ENCODE measurements at regions not wholly inside any gene's neighbourhood (a gene's known extent, or its start where the extent isn't known, plus 50 kb on each side); places are given as distances from the start of the nearest gene placed in this dataset.

DNA sequence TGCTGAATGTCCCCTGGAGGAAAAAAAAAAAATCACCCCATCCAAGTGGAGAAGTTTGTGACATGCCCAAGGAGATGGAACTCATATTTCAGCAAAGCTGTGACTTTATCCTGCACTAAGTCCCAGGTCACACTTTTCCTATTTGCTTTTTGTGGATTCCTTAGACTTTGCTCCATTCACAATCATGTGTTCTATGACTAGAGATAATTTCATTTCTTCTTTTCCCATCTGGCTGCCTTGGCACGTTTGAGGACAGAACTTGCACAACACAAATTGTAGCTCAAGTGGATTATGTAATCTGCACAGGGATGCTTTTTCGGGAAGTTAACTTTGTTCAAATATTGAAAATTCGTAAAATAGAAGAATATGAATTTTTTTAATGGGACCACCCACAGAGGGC lies 100.7 kb upstream of the PTPN1 start:
- DNase-seq: no peak

DNA sequence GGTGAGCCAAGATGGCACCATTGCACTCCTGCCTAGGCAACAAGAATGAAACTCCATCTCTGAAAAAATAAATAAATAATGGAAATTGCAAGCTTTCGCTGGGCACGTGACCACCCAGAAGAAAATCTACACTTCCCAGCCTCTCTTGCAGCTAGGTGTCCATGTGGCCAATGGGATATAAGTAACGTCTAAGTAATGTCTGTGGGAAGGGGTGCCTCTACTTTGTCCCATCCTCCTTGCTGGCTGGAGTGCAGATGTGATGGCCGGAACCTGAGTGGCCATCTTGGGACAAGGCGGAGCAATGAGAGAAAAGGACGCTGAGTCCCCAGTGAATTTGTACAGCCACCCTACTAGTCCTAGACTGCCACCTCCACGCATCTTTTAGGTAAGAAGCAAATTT lies 99.8 kb upstream of the PTPN1 start:
- DNase-seq: no peak

DNA sequence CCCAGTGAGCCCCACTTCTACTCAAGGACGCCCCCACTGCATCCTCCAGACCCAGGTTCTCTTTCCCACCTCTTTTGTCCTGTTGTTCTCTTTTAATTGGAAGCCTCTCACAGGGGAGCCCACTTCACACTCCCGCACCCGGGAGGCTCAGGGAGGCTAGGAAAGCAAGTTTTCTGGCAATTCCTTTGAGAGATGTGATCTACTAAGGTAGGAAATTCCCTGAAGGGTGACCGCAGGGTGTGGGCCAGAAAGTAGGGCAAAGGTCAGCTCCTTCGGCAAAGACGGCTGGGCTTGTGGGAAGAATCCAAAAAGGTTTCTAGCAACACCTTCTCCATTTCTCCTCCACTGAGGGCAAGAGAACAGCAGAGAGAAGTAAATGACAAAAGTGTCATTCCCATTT lies 98.1 kb upstream of the PTPN1 start:
- DNase-seq: no peak

DNA sequence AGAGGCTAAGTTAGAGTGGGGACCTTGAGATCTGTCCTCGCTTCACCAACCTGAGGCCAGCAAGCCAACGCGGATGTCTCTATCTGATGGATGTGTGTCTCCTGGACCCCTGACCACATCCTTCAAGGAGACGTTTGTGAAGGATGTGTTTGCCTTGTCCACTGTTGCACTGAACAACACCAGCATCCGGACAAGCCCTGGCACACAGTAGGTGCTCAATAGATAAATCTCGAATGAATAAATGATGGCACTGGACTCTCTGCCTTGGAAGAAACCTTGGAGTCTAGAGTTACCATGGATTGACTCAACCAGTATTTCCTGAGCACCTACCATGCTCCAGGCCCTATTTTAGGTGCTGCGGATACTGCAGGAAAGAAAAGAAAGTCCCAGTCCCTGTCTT lies 97.7 kb upstream of the PTPN1 start:
- DNase-seq: no peak

DNA sequence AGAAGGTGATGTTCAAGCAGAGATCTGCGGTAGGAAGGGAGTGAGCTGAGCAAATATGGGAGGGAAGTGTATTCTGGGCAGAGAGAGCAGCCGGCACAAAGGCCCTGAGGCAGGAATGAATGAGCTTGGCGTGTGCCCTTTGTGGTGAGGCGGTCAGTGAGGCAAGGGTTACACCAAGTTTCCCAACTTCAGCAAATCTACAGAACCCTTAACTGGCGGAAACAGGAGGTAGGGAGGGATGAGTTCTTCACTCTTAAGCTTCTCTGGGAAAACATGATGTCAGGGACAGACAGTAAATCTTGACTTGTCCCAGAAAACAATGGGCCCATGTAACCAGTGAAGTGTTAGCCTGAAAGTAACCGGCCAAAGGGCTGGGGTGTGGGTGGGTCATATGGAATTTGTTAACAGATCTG lies 97.1 kb upstream of the PTPN1 start:
- no peak for DNase-seq

DNA sequence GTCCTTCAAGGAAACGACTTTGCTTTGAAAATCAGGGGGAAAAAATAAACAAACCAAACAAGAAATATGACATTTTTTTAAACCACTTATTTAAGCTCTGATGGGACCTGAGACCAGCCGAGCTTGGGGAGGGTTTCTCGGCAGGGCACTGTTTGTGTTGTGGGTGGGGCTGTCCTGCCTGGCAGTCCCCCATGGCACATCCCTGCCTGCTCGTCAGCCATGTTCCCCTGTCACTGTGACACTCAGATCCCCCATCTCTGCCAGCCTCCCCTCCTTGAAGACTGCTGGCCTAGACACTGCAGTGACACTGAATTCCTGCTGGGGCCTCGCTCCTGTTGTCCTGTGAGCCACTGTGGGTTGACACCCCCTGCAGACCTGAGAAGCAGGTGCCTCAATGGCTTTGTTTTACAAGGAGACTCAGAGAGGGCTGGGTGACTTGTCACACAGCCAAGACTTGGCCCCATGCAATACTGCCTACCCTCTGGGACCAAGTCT lies 95.1 kb upstream of the PTPN1 start:
- no peak for DNase-seq

DNA sequence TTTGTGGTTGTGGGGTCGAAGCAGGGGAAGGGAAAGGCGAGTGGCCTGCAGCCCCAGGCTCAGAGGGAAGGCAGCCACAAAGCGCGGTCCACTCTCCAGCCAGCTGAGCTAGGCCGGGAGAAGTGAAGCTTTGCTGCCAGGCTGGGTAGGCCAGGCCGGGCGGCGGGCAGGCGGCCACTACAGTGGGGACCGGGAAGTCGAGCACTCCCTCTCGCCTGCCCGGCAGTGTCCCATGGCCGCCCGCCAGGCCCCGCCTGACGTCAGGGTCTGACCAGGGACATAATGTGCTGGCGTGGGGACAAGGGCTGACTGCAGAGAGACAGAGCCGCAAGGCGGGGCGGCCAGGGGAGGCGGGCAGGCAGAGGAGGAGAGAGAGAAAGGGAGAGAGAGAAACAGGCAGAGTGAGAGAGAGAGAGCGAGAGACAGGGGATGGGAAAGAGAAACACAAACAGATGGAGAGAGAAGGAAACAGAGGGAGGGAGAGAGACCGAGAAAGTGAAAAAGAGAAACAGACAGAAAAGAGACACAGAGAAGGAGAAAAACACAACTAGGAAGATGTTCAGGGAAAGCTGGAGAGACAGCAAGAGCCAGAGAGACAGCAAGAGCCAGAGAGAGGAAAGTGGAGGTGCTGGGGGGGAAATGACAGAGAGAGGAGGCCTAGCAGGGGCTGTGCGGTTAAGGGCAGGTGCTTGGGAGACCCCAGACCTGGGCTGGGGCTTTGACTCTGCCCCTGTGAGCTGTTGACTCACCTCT lies 94.5 kb upstream of the PTPN1 start:
- DNase-seq: no peak

DNA sequence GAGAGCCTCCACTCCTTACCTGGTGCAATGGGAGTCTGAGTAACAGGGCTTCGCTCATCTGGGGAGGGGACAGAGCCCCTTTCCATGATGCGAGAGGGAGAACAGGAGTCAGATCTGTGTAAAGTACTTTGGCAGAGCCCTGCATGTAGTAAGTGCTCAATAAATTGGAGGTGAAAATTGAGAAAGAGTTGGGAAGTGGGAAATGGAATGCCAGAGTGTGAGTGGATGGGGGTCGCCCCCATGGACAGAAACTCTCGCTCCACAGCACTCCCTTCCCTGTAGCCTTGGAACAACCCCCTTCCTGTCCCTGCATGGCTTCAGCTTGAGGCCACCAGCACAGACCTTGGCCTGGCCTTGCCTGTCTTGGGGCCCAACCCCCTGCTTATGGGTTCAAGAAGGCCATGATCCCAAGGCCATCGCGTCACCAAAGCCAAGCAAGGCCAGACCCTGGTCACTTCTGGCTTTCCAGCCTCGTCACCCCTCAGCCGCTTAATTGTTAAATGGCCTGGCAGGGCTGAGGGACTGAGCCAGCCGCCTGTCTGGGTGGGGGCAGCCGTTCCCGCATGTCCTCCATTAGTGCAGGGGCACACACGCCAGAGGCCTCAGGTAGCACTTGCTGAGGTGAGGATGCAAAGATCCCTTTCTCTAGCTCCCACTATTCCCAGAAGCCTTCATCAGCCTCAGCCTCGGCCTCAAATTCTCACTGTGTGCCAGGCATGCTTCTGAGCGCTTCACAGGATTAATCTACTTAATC lies 93.7 kb upstream of the PTPN1 start:
- no peak for DNase-seq

DNA sequence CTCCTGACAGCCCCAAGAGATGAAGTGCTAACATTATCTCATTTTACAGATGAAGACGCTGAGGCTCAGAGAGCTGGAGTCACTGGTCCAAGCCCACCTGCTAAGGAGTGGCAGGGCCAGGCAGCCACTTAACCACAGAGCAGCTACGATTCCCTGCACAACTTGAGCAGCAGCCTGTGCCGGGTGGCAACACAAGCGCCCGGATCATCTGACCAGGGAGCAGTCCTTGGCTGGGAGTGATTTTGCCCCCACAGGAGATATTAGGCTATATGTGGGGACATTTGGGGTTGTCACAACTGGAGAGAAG lies 93.2 kb upstream of the PTPN1 start:
- DNase-seq: no peak

DNA sequence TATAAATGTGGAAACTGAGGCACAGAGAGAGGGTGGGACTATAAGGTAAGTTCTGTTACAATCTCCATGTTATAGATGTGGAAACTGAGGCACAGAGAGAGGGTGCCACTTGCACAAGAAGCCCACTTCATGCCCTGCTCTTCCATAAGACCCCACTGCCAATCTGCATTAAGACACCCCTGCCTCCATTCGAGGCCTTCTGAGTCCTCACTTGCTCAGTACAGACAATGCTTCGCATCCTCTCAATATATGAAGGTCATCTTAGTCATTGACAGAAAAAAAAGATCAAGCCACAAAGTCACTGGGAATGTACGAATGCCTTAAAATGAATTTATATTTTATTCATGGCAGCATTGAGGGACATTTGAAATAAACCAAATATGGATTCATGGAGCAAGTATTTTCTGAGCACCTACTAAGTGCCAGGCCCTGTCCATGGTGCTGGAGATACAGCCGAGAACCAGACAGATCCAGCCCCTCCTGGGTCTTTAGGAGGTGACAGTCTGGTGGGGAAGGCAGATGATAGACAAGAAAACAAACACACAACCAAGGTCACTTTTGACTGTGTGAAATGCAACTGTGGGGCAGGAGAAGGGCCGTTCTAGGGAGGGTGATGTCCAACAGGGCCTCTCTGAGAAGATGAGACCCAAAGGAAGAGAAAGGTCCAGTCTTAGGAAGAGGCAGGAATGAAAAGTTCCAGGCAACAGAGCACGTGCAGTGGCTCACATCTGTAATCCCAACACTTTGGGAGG lies 92.5 kb upstream of the PTPN1 start:
- DNase-seq: no peak

DNA sequence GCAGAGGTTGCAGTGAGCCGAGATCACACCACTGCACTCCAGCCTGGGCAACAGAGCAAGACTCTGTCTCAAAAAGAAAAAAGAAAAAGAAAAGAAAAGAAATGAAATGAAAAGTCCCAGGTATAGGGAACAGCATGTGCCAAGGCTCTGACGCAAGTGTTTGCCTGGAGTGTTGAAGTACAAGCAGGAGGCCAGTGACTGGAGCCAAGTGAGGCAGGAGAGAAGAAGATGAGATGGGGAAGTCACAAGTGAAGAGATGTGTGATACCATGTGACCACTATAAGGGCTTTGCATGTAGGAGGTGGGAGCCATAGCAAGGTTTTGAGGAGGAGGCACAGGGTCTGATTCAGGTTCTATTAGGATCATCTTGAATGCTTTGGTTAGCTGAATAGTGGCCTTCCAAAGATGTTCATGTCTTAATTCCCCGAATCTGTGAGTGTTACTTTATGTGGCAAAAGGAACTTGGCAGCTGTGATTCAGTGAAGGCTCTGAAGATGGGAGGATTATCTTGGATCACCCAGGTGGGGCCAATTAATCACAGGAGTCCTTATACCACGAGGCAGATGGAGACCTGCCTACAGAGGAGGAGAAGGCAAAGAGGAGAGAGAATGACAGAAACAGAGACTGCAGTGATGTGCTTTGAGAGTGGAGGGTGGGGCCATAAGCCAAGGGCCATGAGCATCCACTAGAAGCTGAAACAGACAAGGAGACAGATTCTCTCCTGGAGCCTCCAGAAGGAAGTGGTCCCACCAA lies 91.1 kb upstream of the PTPN1 start:
- DNase-seq: no peak

DNA sequence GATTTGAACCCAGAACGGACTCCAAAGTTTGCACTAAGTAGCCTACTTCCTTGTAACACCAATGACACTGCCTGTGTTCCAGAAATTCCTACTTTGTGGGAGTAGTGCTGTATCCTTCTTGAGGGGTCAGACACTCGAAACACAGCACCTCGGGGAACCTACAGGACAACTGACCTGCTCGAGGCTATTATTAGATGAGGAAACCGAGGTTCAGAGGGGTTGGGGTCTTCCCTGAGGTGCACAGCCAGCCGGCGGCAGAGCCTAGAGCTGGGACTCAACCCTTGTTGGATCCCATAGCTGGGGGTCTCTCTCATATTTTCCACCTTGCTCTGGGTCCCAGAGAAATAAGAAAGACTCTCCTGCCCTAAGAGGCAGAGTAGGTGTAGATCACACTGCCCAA lies 89.8 kb upstream of the PTPN1 start:
- no peak for DNase-seq

DNA sequence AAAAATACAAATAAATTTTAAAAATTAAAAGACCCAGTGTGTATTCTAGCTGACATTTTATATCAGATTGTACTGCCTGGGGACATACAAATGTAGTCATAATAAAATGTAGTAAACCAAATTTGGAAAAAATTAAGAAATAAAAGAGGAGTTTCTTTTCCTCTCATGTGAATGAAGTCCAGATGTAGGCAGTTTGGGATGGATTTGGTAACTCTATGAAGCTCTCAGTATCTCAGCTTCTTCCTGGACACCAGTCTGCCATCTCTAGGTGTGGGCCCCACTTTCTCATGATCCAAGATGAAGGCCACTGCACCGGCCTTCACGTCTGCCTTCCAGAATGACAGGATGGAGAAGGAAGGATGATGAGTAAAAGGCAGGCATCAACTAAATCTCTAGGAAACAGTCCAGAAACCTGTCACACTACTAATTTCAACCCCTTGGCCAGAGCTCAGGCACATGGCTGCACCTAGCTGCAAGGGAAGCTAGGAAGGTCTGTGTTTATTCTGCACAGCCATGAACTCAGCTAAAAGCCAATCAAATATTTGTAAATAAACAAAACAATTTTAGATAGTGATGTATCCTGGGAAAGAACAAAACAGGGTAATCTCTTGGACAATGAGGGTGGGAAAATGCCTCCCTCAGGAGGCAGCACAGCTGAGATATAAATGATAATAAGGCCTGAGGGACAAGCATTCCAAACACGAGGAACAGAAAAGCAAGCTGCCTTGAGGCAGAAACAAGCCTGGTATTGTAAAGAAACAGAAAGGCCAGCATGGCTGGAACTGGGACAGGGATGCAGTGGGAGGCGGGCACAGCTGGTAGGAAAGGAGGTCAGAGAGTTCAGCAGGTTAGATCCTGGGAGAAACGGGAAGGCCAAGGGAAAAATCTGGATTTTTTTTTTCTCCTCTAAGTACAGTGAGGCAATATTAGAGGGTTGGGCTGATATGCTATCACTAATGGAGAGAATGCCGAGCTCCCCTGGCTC lies 88.5 kb upstream of the PTPN1 start:
- DNase-seq: no peak

DNA sequence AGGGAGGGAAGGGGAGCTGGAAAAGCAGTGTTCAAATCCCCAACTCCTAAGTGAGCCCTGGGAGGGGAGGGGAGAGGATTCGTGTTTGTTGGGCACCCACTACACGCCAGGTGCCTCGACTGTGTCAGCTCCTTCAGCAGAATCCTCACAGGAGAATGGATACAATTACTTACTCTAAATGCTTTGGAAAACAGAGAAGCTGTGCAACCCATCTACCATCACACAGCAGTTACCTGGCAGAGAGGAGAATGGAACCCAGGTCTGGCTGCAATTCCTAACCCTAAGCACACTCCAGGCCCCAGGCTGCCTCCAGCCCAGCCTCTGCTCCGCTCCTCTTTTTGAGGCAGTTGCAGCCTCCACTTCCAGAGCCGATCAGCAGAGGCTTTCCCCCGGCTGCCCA lies 86.4 kb upstream of the PTPN1 start:
- DNase-seq: no peak

DNA sequence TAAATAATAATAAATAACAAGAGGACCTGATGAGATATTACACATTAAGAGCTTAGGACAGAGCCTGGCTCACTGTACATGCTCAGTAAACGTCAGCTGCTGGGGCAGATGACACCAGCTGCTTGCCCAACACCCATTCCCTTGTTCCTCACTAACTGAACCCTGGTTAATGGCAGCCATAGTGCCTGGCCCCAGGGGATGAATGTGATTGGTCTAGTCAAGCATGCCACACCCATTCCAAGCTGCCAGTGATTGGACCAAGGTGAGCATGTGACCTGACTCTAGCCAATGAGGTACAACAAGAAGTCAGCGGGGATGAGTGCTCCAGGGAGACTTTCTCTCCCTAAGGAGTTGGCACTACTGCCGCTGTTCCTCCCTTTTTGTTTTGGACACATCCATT lies 85.1 kb upstream of the PTPN1 start:
- DNase-seq: no peak

DNA sequence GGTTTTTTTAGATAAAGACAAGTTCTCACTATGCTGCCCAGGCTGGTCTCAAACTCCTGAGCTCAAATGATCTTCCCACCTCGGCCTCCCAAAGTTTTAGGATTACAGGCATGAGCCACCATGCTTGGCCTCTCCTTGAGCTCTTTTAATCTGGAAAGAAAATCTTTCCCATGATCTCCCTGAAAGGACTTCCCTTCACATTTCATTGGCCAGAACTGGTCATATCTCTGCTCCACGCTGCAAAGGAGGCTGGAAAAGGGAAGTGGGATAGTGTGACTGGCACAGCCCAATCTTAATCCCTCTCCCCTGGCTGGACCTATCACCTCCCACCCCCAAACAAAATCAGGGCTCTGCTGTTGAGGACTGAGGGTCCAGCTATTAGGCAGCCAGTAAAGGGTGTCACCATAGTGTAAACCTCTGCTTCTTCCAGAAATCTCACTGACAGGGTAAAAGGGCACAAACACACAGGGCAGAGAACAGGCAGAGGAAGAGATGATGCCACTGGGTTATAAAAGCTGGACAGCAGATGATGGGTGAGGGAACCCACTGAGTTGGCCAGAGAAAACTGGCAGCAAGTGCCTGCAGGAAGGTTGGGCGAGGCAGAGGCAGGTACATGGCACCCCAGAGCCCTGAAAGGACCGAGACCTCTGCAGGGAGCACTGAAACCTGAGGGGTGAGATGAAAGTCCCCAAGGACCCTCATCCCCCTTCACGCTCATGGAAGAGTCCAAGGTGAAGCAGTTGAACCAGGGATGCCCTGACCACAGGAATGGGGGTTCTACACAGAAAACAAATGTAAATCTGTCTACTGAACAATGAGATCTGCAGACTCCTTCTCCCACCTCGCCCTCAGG lies 83.1 kb upstream of the PTPN1 start:
- no peak for DNase-seq

DNA sequence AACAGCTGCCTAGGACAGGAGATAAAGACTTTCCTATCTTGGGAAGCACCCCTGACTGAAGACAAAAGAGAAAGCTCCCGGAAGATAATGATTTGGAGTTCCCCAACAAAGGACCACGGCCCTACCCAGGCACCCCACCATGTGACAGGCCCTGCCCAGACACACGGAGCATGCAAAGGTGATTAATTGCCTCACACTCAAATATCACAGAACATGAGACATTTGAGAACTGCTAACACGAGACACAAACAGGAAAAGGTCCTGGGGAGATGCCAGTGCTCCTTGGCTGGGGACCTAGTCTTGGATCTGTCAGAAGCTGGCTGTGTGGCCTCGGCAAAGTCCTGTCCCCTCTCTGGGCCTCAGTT lies 82.5 kb upstream of the PTPN1 start:
- DNase-seq: no peak

DNA sequence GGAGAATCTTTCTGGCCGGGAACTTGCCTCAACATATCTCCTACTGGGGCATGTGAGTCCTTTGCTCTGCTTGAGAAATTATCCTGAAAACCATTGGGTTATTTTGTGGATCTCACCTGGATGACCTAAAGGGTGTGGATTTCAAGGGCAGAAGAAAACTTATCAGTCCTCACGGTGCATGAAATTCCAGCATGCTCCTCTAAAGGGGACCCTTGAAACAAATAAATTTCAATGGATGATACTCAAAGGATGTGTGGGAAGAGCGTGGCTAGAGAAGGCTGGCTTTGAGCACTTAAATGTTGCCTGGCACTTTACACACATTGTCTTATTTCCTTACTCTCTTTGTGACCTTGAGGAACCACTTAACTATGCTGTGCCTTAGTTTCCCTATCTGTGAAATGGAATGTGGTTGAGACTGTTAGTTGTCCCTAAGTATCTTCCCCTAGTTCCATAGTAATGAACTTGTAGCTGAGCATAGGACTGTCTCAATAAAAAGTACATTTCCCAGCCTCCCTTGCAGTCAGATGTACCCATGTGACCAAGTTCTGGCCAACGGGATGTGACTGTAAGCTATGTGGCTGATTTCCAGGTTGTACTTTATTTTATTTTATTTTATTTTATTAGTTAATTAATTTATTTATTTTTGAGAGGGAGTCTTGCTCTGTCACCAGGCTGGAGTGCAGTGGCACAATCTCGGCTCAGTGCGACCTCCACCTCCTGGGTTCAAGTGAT lies 81.9 kb upstream of the PTPN1 start:
- DNase-seq: no peak

DNA sequence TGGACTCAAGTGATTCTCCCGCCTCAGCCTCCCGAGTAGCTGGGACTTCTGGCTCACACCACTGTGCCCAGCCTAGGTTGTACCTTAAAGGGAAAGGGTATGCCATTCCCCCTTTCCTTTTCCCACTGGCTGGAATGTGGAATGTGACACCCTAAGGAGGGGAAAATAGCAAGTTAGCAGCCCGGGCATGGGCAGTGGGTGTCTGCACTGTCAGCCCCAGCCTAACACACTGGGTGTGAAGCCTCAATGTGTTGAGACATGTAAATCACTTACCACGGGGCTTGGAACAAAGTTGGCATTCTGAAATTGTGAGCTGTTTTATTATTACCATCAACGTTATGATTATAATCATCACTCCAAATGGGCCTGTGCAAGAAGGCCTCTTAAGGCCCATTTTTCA lies 80.8 kb upstream of the PTPN1 start:
- DNase-seq: no peak

DNA sequence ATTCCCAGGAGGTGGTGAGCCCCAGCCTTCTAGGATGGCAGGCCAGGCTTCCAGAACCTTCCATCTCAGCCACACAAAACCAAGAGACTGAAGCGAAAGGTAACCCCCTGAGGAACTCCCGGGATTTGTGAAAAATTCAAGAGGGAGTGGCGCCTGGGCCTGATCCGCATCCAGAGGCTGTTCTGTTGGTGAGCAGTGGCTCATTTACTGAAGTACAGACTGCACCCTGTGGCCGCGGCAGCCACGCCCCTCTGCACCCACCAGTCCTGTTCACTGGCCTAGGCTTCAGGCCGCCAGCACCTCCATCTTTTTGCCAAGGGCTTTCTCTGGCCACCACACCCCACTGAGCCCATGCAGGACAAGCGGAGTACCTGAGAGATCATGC lies 79.1 kb upstream of the PTPN1 start:
- no peak for DNase-seq

All from T-helper 2 cell (primary cell).